ENCODE measurements at regions not wholly inside any gene's neighbourhood (a gene's known extent, or its start where the extent isn't known, plus 50 kb on each side); places are given as distances from the start of the nearest gene placed in this dataset.

- Histone ChIP-seq H3K4me1 (ENCODE audit: control insufficient read depth, extremely low read depth, insufficient read depth, low read length) (peaks cover 15% of the 10 kb centered on the region), H3K4me2 (ENCODE audit: control insufficient read depth, extremely low read depth, insufficient read depth, low read depth, low read length) (no peak overlapping the region), H3K9me3 (ENCODE audit: control insufficient read depth, low read depth, low read length) (no peaks in the 10 kb centered on the region), H3K9me1 (ENCODE audit: control insufficient read depth, extremely low read depth, insufficient read depth, low read length) (no peaks in the 10 kb centered on the region), H3K27me3 (ENCODE audit: control insufficient read depth, extremely low read depth, insufficient read depth, low read length) (no peaks in the 10 kb centered on the region), H2AFZ (ENCODE audit: control insufficient read depth, low read length) (no peak overlapping the region), H3K36me3 (ENCODE audit: control insufficient read depth in 2 of 2, extremely low read depth in 1 of 2, insufficient read depth in 2 of 2, low read length in 2 of 2) (no peaks in the 10 kb centered on the region), H3K79me2 (ENCODE audit: control insufficient read depth, insufficient read depth, low read length) (no peaks in the 10 kb centered on the region), H3K9ac (ENCODE audit: control insufficient read depth, extremely low read depth, insufficient read depth, low read length) (no peak overlapping the region), H3K4me3 (ENCODE audit: control insufficient read depth in 2 of 3, extremely low read depth in 1 of 3, insufficient read depth in 2 of 3, low read depth in 1 of 3, low read length in 3 of 3) (no peak overlapping the region), H4K20me1 (ENCODE audit: control insufficient read depth, extremely low read depth, insufficient read depth, low read length) (no peaks in the 10 kb centered on the region), H3K27ac (ENCODE audit: control insufficient read depth, insufficient read depth, low read length) (no peak overlapping the region)
- TF ChIP-seq CTCF (optimal IDR thresholded peaks at IDR 0.05 in 1 of 3, IDR thresholded peaks at IDR 0.05 in 1 of 3, conservative IDR thresholded peaks at IDR 0.05 in 1 of 3; ENCODE audit: extremely low read depth in 1 of 3, insufficient read depth in 2 of 3, low read length in 3 of 3) (no peak), EZH2 (IDR thresholded peaks at IDR 0.05; ENCODE audit: low read length) (no peak)
- no peak for DNase-seq (ENCODE audit: low read depth, low spot score)
- FAIRE-seq: no peak
- dilution Hi-C loops (cut with MboI; ENCODE audit: extremely low pct_ligation_motif_present, low sequenced_read_pairs): no loop called here
Observed at GRCh38 chr9:1515557-1515956, 465.4 kb downstream of the DMRT2 start.

GRCh38 chr9:1521547-1521946 is 471.4 kb downstream of the DMRT2 start:
- Histone ChIP-seq H3K27ac (ENCODE audit: control insufficient read depth, insufficient read depth, low read length) (no peak overlapping the region), H3K9me1 (ENCODE audit: control insufficient read depth, extremely low read depth, insufficient read depth, low read length) (no peaks in the 10 kb centered on the region), H3K36me3 (ENCODE audit: control insufficient read depth in 2 of 2, extremely low read depth in 1 of 2, insufficient read depth in 2 of 2, low read length in 2 of 2) (no peaks in the 10 kb centered on the region), H3K9ac (ENCODE audit: control insufficient read depth, extremely low read depth, insufficient read depth, low read length) (no peak overlapping the region), H3K4me1 (ENCODE audit: control insufficient read depth, extremely low read depth, insufficient read depth, low read length) (no peaks in the 10 kb centered on the region), H3K4me2 (ENCODE audit: control insufficient read depth, extremely low read depth, insufficient read depth, low read depth, low read length) (no peak overlapping the region), H3K27me3 (ENCODE audit: control insufficient read depth, extremely low read depth, insufficient read depth, low read length) (no peaks in the 10 kb centered on the region), H3K4me3 (ENCODE audit: control insufficient read depth in 2 of 3, extremely low read depth in 1 of 3, insufficient read depth in 2 of 3, low read depth in 1 of 3, low read length in 3 of 3) (no peak overlapping the region), H4K20me1 (ENCODE audit: control insufficient read depth, extremely low read depth, insufficient read depth, low read length) (no peaks in the 10 kb centered on the region), H2AFZ (ENCODE audit: control insufficient read depth, low read length) (no peak overlapping the region), H3K79me2 (ENCODE audit: control insufficient read depth, insufficient read depth, low read length) (no peaks in the 10 kb centered on the region), H3K9me3 (ENCODE audit: control insufficient read depth, low read depth, low read length) (no peaks in the 10 kb centered on the region)
- DNase-seq (ENCODE audit: low read depth, low spot score): no peak
- no peak for FAIRE-seq
- TF ChIP-seq EZH2 (IDR thresholded peaks at IDR 0.05; ENCODE audit: low read length) (no peak), CTCF (optimal IDR thresholded peaks at IDR 0.05 in 1 of 3, IDR thresholded peaks at IDR 0.05 in 1 of 3, conservative IDR thresholded peaks at IDR 0.05 in 1 of 3; ENCODE audit: extremely low read depth in 1 of 3, insufficient read depth in 2 of 3, low read length in 3 of 3) (no peak)
- dilution Hi-C loops (cut with MboI; ENCODE audit: extremely low pct_ligation_motif_present, low sequenced_read_pairs): no loop called here
